Mesendoderm (in vitro differentiated cells): ENCODE measurements at regions not wholly inside any gene's neighbourhood (a gene's known extent, or its start where the extent isn't known, plus 50 kb on each side); places are given as distances from the start of the nearest gene placed in this dataset.
"Not testable (repeated sequence)": the region's sequence is repeated elsewhere in the genome, so short reads cannot be mapped to it uniquely, and the experiment has no call there.

Experiments used
- DNase-seq: peaks from one replicate; pipeline ENCODE4 v3.0.0; 2013
- H2AK5ac ChIP-seq: 2 replicates; pipeline ENCODE4 v1.6.1; 2013; ENCODE audit warnings: low read length, inconsistent platforms
- H2BK120ac ChIP-seq: 2 replicates; pipeline ENCODE4 v1.6.1; 2013; ENCODE audit warnings: low read depth, mild to moderate bottlenecking, low read length, moderate library complexity, mixed read lengths
- H2BK15ac ChIP-seq: replicated peaks from 2 replicates; pipeline ENCODE4 v1.6.1; 2013; ENCODE audit warnings: low read depth, mild to moderate bottlenecking, moderate library complexity
- H2BK5ac ChIP-seq: 2 replicates; pipeline ENCODE4 v1.6.1; 2013; ENCODE audit warnings: low read length, inconsistent platforms
- H3K18ac ChIP-seq: 2 replicates; pipeline ENCODE4 v1.6.1; 2013; ENCODE audit warnings: mild to moderate bottlenecking, low read length, mixed read lengths
- H3K23ac ChIP-seq: one replicate; pipeline ENCODE4 v1.6.1; 2013; ENCODE audit warnings: low read length
- H3K27ac ChIP-seq: 2 replicates; pipeline ENCODE4 v1.5.1; 2013; ENCODE audit warnings: low read depth, mild to moderate bottlenecking, inconsistent platforms, low read length, moderate library complexity
- H3K27me3 ChIP-seq: 2 replicates; pipeline ENCODE4 v1.6.1; 2013; ENCODE audit warnings: low read length, control low read depth, mild to moderate bottlenecking, inconsistent platforms; ENCODE audit not compliant: insufficient read depth, poor library complexity
- H3K36me3 ChIP-seq: 2 replicates; pipeline ENCODE4 v1.6.1; 2013; ENCODE audit warnings: low read length, inconsistent platforms; ENCODE audit not compliant: control insufficient read depth, insufficient read depth
- H3K4ac ChIP-seq: one replicate; pipeline ENCODE4 v1.6.1; 2013; ENCODE audit warnings: low read depth, mild to moderate bottlenecking, low read length, moderate library complexity
- H3K4me1 ChIP-seq: 2 replicates; pipeline ENCODE4 v1.6.1; 2013; ENCODE audit warnings: low read depth, low read length, inconsistent platforms; ENCODE audit not compliant: control insufficient read depth
- H3K4me2 ChIP-seq: 2 replicates; pipeline ENCODE4 v1.6.1; 2013; ENCODE audit warnings: low read length
- H3K4me3 ChIP-seq: 2 replicates; pipeline ENCODE4 v1.5.1; 2013; ENCODE audit warnings: mild to moderate bottlenecking, low read length
- H3K56ac ChIP-seq: one replicate; pipeline ENCODE4 v1.6.1; 2013; ENCODE audit warnings: low read length
- H3K79me1 ChIP-seq: 2 replicates; pipeline ENCODE4 v1.6.1; 2013; ENCODE audit warnings: low read length, inconsistent platforms
- H3K79me2 ChIP-seq: 2 replicates; pipeline ENCODE4 v1.6.1; 2013; ENCODE audit warnings: mild to moderate bottlenecking, low read length; ENCODE audit not compliant: control insufficient read depth, insufficient read depth
- H3K9ac ChIP-seq: 2 replicates; pipeline ENCODE4 v1.6.1; 2013; ENCODE audit warnings: low read length, inconsistent platforms
- H4K5ac ChIP-seq: one replicate; pipeline ENCODE4 v1.6.1; 2013; ENCODE audit warnings: low read length
- H4K8ac ChIP-seq: one replicate; pipeline ENCODE4 v1.6.1; 2013; ENCODE audit warnings: low read depth, mild to moderate bottlenecking, control low read depth, low read length, moderate library complexity
- WGBS: extraction: QIAGEN DNeasy Blood & Tissue Kit; methylation state at CpG from one replicate; pipeline ENCODE4 v1.1.7; 2013; ENCODE audit warnings: low lambda C conversion rate, missing lambda C conversion rate; ENCODE audit not compliant: insufficient coverage; ENCODE audit errors: extremely low coverage; 5-methylcytosine and 5-hydroxymethylcytosine counted together

DNA sequence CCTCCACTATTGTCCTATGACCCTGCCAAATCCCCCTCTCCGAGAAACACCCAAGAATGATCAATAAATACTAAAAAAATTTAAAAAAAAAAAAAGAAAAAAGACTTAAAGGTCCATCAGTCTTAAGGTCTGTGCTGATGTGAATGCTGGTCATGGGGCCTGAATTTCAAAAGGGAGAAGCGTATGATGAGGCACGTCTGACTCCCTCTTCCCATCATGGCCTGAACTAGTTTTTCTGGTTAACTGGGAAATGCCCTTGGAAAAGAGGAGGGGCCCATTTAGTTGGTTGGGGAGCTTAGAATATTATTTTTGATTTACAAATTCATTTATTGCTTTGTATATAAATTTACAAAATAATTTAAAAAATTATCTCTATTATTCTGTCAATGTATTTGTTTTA, 291.0 kb upstream of the CDH19 start:
- H3K79me1 ChIP-seq: no peaks in the 10 kb centered on the region
- no peak overlapping the region for H2BK120ac ChIP-seq

DNA sequence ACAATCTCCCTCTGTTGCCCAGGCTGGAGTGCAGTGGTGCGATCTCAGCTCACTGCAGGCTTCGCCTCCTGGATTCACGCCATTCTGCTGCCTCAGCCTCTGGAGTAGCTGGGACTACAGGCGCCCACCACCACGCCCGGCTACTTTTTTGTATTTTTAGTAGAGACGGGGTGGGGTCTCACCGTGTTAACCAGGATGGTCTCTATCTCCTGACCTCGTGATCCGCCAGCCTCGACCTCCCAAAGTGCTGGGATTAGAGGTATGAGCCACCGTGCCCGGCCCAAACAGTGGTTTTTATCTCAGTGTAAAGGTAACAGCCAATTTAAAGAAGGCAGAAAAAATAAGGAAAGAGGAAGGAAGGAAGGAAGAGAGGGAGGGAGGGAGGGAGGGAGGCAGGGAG, 288.5 kb upstream of the CDH19 start:
- not testable (repeated sequence) for H2BK15ac ChIP-seq, H3K4me2 ChIP-seq, DNase-seq, H3K27ac ChIP-seq, H3K4me1 ChIP-seq, H3K56ac ChIP-seq, H3K4me3 ChIP-seq, H3K9ac ChIP-seq, H2BK120ac ChIP-seq, H3K36me3 ChIP-seq, H3K27me3 ChIP-seq, H3K18ac ChIP-seq, H3K4ac ChIP-seq, H4K5ac ChIP-seq, H2AK5ac ChIP-seq, H2BK5ac ChIP-seq, H4K8ac ChIP-seq, H3K79me1 ChIP-seq, H3K23ac ChIP-seq, H3K79me2 ChIP-seq
- no CpG with 5 or more reads among the region's 13 CpGs for WGBS

More for the DNA sequence above, 291.0 kb upstream of the CDH19 start:
- WGBS: no CpG with 5 or more reads among the region's 3 CpGs
- Histone ChIP-seq H2AK5ac (no peak overlapping the region), H3K9ac (no peak overlapping the region), H3K79me2 (no peaks in the 10 kb centered on the region), H3K27me3 (no peaks in the 10 kb centered on the region), H3K4me1 (no peaks in the 10 kb centered on the region), H2BK15ac (no peak overlapping the region), H2BK5ac (no peak overlapping the region), H3K23ac (no peak overlapping the region), H3K36me3 (no peaks in the 10 kb centered on the region), H4K5ac (no peak overlapping the region), H4K8ac (no peak overlapping the region), H3K4me3 (no peak overlapping the region), H3K4ac (no peak overlapping the region), H3K27ac (no peak overlapping the region), H3K18ac (no peak overlapping the region), H3K56ac (no peak overlapping the region), H3K4me2 (no peak overlapping the region)
- no peak for DNase-seq

DNA sequence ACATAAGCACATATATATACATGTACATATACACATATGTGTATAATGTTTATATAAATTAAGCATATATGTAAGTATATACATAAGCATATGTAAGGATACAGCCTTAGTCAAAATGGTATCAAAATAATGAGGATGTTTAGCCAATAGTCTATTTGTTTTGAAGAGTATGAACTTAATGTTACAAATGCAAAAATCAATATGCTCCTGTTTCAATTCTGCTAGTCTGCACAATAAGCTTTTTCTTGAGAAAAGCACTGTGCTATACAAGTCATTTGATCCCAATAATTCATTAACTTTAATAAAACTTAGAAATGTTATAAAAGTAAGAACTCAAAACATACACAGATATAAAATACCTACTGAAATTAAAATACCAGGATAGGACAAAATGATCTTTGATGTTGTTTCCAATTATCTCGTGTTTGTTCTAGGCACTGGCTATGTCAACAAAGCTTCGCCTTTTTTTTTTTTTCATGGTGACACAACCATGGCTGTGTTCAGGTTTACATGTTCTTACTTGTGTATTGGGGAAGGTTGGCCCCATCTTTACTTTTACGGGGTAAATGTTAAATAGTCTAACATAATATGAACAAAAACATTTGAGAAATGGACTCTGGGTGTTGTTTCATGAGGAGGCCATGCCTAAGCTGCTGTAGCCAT, 271.1 kb upstream of the CDH19 start:
- Histone ChIP-seq H3K79me1 (no peaks in the 10 kb centered on the region), H3K56ac (no peak overlapping the region), H2BK15ac (no peak overlapping the region), H3K9ac (no peak overlapping the region), H3K23ac (no peak overlapping the region), H3K18ac (no peak overlapping the region), H3K79me2 (no peaks in the 10 kb centered on the region), H3K27ac (no peak overlapping the region), H4K8ac (no peak overlapping the region), H2BK5ac (no peak overlapping the region), H3K4ac (no peak overlapping the region), H3K4me1 (no peaks in the 10 kb centered on the region), H4K5ac (no peak overlapping the region), H3K36me3 (no peaks in the 10 kb centered on the region), H3K27me3 (no peaks in the 10 kb centered on the region), H3K4me3 (no peak overlapping the region), H2AK5ac (no peak overlapping the region), H3K4me2 (no peak overlapping the region), H2BK120ac (no peak overlapping the region)
- no peak for DNase-seq
- WGBS: no CpG with 5 or more reads among the region's 3 CpGs

DNA sequence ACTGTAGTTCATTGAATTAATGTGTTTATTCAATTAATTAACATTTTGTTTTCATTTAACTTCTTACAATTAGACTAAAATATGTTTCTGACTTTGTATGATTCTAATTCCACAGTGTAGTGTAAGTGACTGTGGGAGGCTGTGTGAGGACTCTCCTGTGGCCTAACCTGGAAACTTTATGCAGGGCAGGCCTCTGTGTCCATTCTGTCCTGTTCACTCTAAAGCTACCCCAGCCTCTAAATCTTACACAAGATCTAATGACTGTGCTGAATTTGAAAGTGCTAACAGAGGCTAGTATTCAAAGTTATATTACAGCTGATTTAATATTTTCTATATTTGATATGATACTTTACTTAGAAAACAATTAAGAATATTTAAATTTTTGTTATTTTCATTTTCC, 270.5 kb upstream of the CDH19 start:
- Histone ChIP-seq H2AK5ac (no peak overlapping the region), H3K9ac (no peak overlapping the region), H3K18ac (no peak overlapping the region), H4K5ac (no peak overlapping the region), H3K56ac (no peak overlapping the region), H3K4me1 (no peaks in the 10 kb centered on the region), H3K4ac (no peak overlapping the region), H2BK120ac (no peak overlapping the region), H3K27ac (no peak overlapping the region), H3K4me2 (no peak overlapping the region), H3K27me3 (no peaks in the 10 kb centered on the region), H3K23ac (no peak overlapping the region), H3K79me2 (no peaks in the 10 kb centered on the region), H3K4me3 (no peak overlapping the region), H3K36me3 (no peaks in the 10 kb centered on the region), H3K79me1 (no peaks in the 10 kb centered on the region), H2BK5ac (no peak overlapping the region), H2BK15ac (no peak overlapping the region), H4K8ac (no peak overlapping the region)
- DNase-seq: no peak

DNA sequence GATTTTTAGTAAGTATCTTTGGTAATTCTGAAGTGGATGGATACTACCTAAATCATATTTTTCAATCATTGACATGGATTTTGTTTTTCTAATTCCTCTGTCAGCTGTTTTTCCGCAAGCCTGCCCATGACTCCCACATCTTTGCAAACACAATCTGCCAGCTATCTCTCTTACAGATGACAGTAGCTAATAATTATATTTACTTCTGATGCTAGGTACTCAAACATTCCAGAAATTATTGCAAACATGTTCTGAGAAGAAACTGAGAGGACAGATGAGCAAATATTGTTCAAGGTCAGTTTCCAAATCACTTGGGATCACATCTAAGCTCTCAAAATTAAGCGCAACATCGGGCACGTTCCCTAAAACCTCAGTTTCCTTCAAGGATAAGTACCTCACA, 270.0 kb upstream of the CDH19 start:
- Histone ChIP-seq H3K79me2 (no peaks in the 10 kb centered on the region), H3K4me2 (no peak overlapping the region), H4K8ac (no peak overlapping the region), H3K79me1 (no peaks in the 10 kb centered on the region), H4K5ac (no peak overlapping the region), H3K56ac (no peak overlapping the region), H2BK5ac (no peak overlapping the region), H3K4me3 (no peak overlapping the region), H3K18ac (no peak overlapping the region), H2AK5ac (no peak overlapping the region), H3K9ac (no peak overlapping the region), H3K23ac (no peak overlapping the region), H3K4ac (no peak overlapping the region), H2BK15ac (no peak overlapping the region), H3K36me3 (no peaks in the 10 kb centered on the region), H3K27ac (no peak overlapping the region), H3K27me3 (no peaks in the 10 kb centered on the region), H2BK120ac (no peak overlapping the region), H3K4me1 (no peaks in the 10 kb centered on the region)
- no CpG with 5 or more reads among the region's 4 CpGs for whole genome bisulfite sequencing
- no peak for DNase-seq

DNA sequence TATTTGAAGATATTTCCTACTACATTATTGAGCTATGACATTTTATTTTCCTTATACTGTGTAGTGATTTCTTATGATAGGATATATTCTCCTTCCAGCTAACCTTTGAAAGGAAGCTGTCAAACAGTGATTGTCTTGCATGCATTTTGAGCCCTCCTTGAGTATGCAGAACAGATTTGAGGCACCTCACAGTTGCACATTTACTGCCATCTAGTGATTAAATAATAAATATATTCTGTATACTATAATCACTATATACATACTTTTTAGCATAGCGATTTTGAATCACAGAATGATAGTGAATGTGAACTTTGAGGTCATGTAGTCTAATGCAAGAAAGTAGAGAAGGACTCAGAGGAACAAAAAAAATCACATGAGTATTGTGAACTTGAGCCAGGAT, 268.4 kb upstream of the CDH19 start:
- Histone ChIP-seq H2BK120ac (no peak overlapping the region), H3K36me3 (no peaks in the 10 kb centered on the region), H4K8ac (no peak overlapping the region), H3K56ac (no peak overlapping the region), H3K27ac (no peak overlapping the region), H2BK5ac (no peak overlapping the region), H2BK15ac (no peak overlapping the region), H3K4me1 (no peaks in the 10 kb centered on the region), H3K4ac (no peak overlapping the region), H3K79me1 (no peaks in the 10 kb centered on the region), H3K18ac (no peak overlapping the region), H3K4me2 (no peak overlapping the region), H3K79me2 (no peaks in the 10 kb centered on the region), H3K4me3 (no peak overlapping the region), H3K9ac (no peak overlapping the region), H3K23ac (no peak overlapping the region), H2AK5ac (no peak overlapping the region), H3K27me3 (no peaks in the 10 kb centered on the region), H4K5ac (no peak overlapping the region)
- no CpG with 5 or more reads among the region's 1 CpG for WGBS
- no peak for DNase-seq
